PC-3 (cell line): ENCODE measurements at regions not wholly inside any gene's neighbourhood (a gene's known extent, or its start where the extent isn't known, plus 50 kb on each side); places are given as distances from the start of the nearest gene placed in this dataset.
"Not testable (repeated sequence)": the region's sequence is repeated elsewhere in the genome, so short reads cannot be mapped to it uniquely, and the experiment has no call there.

Experiments used
- ATAC-seq: fragments of 200-7000 bp; cut with Tn5 transposase; 2 replicates; pipeline ENCODE4 v1.9.1; 2020; ENCODE audit warnings: mild to moderate bottlenecking, moderate library complexity
- BruUV-seq: library from RNA; stranded (reverse); fragments of 400-500 nt; replicated peaks from 2 replicates; lab custom pipeline; 2021; lab: Mats Ljungman, UMichigan
- CTCF ChIA-PET: fragments of 300-600 bp; sonication (Branson Sonifier 250); formaldehyde crosslinking; loops from one replicate; lab custom pipeline; 2022; ENCODE audit warnings: antibody characterized with exemption; lab: Charles Lee
- POLR2A ChIA-PET: fragments of 300-600 bp; sonication (Branson Sonifier 250); formaldehyde crosslinking; loops from one replicate; lab custom pipeline; 2022; ENCODE audit warnings: antibody characterized with exemption; ENCODE audit not compliant: unreplicated experiment; lab: Charles Lee
- DNase-seq: peaks from one replicate; pipeline ENCODE4 v3.0.0-alpha.2; 2015
- H2AFZ ChIP-seq: fragments of 300-600 bp; sonication (generic); 2 replicates; pipeline ENCODE4 v1.6.0; 2016; ENCODE audit warnings: antibody characterized with exemption, low read length
- H3F3A ChIP-seq: fragments of 300-600 bp; sonication (generic); one replicate; pipeline ENCODE4 v1.6.0; 2017; ENCODE audit warnings: antibody characterized with exemption, low read length, control low read depth, mild to moderate bottlenecking; ENCODE audit not compliant: unreplicated experiment
- H3K27ac ChIP-seq: fragments of 300-600 bp; sonication (generic); 2 replicates; pipeline ENCODE4 v1.5.1; 2016; ENCODE audit warnings: mild to moderate bottlenecking, low read length
- H3K27me3 ChIP-seq: fragments of 300-600 bp; sonication (generic); 2 replicates; pipeline ENCODE4 v1.6.1; 2016; ENCODE audit warnings: low read length, mixed read lengths
- H3K36me3 ChIP-seq: fragments of 300-600 bp; sonication (generic); 2 replicates; pipeline ENCODE4 v1.6.1; 2016; ENCODE audit warnings: low read depth, mixed run types, low read length, mixed read lengths
- H3K4me1 ChIP-seq: fragments of 300-600 bp; sonication (generic); 2 replicates; pipeline ENCODE4 v1.5.1; 2016; ENCODE audit warnings: low read length; ENCODE audit not compliant: insufficient read depth
- H3K4me2 ChIP-seq: fragments of 300-600 bp; sonication (generic); 2 replicates; pipeline ENCODE4 v1.6.0; 2016; ENCODE audit warnings: low read length
- H3K4me3 ChIP-seq: fragments of 300-600 bp; sonication (generic); 2 replicates; pipeline ENCODE4 v1.5.1; 2016; ENCODE audit warnings: mild to moderate bottlenecking, low read length, mixed read lengths
- H3K79me2 ChIP-seq: fragments of 300-600 bp; sonication (generic); 2 replicates; pipeline ENCODE4 v1.6.1; 2017; ENCODE audit warnings: low read length, mixed read lengths
- H3K9ac ChIP-seq: fragments of 300-600 bp; sonication (generic); 2 replicates; pipeline ENCODE4 v1.6.0; 2016; ENCODE audit warnings: mild to moderate bottlenecking, low read length
- H3K9me2 ChIP-seq: fragments of 300-600 bp; sonication (generic); replicated peaks from 2 replicates; pipeline ENCODE4 v1.6.1; 2016; ENCODE audit warnings: mixed run types, low read length, mixed read lengths
- H3K9me3 ChIP-seq: fragments of 300-600 bp; sonication (generic); 2 replicates; pipeline ENCODE4 v1.6.1; 2016; ENCODE audit warnings: low read length, mixed read lengths
- H4K20me1 ChIP-seq: fragments of 300-600 bp; sonication (generic); 2 replicates; pipeline ENCODE4 v1.6.1; 2016; ENCODE audit warnings: low read length, mixed read lengths
- CTCF ChIP-seq: fragments of 300-600 bp; sonication (generic); conservative IDR thresholded peaks from 2 replicates; pipeline ENCODE4 v1.5.1; 2017; ENCODE audit warnings: antibody characterized with exemption, low read depth, mild to moderate bottlenecking, low read length
- EZH2 ChIP-seq: fragments of 300-600 bp; sonication (generic); IDR thresholded peaks from one replicate; pipeline ENCODE4 v1.6.1; 2017; ENCODE audit warnings: antibody characterized with exemption, mild to moderate bottlenecking, low read length; ENCODE audit not compliant: unreplicated experiment
- EZH2phosphoT487 ChIP-seq: fragments of 300-600 bp; sonication (generic); IDR thresholded peaks from 2 replicates; pipeline ENCODE4 v1.6.1; 2018; ENCODE audit warnings: mild to moderate bottlenecking, antibody characterized with exemption, low read length, borderline replicate concordance
- intact Hi-C: fragments of 100-400 bp; cut with micrococcal nuclease; formaldehyde crosslinking; loops from 2 replicates; pipeline ENCODE4 v1.9.0; 2023

DNA sequence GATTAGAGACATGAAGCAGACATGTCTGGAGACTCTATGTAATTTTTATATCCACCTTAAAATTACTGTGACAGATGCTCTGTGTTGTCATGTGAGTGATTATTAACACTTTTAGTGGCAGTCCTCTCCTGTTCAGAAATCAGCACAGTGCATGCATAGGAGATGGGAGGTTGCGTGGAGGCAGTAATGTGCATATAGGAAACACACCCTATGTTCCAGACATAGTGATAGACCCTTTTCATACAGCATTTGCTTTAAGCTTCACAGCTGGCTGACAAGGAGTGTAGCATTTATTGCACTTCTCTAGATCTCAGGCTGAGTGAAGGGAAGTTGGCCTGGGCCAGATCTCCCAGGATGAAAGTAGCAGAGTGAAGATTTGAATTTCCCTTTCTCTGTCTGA lies 102.3 kb upstream of the SYN3 start:
- Histone ChIP-seq H3K9me3 (no peaks in the 10 kb centered on the region), H3K27ac (no peak overlapping the region), H3K4me2 (no peak overlapping the region), H3K27me3 (no peaks in the 10 kb centered on the region), H3K9me2 (no peaks in the 10 kb centered on the region), H3K9ac (no peak overlapping the region), H3K36me3 (no peaks in the 10 kb centered on the region), H3K4me3 (no peak overlapping the region), H3K79me2 (no peaks in the 10 kb centered on the region), H3K4me1 (no peaks in the 10 kb centered on the region), H4K20me1 (no peaks in the 10 kb centered on the region), H2AFZ (no peak overlapping the region), H3F3A (no peaks in the 10 kb centered on the region)
- no TSS peak for BruUV-seq
- TF ChIP-seq EZH2 (no peak), CTCF (no peak), EZH2phosphoT487 (no peak)
- CTCF ChIA-PET: no interaction called here
- ATAC-seq: no peak
- intact Hi-C loops: no loop called here
- POLR2A ChIA-PET: no interaction called here
- no peak for DNase-seq

DNA sequence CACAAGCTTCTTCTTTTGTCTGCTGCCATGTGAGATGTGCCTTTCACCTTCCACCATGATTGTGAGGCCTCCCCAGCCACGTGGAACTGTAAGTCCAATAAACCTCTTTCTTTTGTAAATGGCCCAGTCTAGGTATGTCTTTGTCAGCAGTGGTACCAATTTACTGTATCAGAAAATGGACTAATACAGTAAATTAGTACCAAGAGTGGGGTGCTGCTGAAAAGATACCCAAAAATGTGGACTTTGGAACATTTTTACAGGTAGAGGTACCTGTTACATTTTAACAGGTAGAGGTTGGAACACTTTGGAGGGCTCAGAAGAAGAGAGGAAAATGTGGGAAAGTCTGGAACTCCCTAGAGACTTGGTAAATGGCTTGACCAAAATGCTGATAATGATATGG lies 96.8 kb upstream of the SYN3 start:
- H4K20me1 ChIP-seq, H3K4me2 ChIP-seq, ATAC-seq, H3K4me3 ChIP-seq, H3K9ac ChIP-seq, POLR2A ChIA-PET, H3K27me3 ChIP-seq, H3K27ac ChIP-seq, BruUV-seq, CTCF ChIA-PET, H3K4me1 ChIP-seq, DNase-seq, H2AFZ ChIP-seq, H3K9me3 ChIP-seq, H3K9me2 ChIP-seq, intact Hi-C loops, H3F3A ChIP-seq, H3K79me2 ChIP-seq, H3K36me3 ChIP-seq: not testable (repeated sequence)

DNA sequence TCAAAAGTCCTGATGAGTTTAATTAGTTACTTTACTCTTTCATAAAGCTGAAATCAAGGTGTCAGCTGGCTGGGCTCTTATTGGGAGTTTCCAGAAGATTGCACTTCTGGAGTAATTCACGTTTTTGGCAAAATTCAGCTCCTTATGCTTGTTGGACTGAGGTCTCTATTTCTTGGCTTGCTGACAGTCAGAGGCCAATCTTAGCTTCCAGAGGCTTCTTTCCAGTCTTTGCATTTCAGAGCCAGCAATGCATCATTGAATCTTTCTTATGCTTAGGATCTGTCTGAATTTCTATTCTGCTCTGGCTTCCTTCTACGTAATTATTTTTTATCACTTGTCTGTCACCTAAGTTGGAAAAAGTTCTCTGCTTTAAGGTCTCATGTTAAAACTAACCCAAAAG lies 91.4 kb upstream of the SYN3 start:
- Histone ChIP-seq H3K27ac (no peak overlapping the region), H3K79me2 (no peaks in the 10 kb centered on the region), H3K27me3 (no peaks in the 10 kb centered on the region), H3K9me3 (no peaks in the 10 kb centered on the region), H3K4me1 (no peaks in the 10 kb centered on the region), H3K4me3 (no peak overlapping the region), H3K36me3 (no peaks in the 10 kb centered on the region), H4K20me1 (no peaks in the 10 kb centered on the region), H3K9me2 (no peaks in the 10 kb centered on the region), H3K9ac (no peak overlapping the region), H3F3A (no peaks in the 10 kb centered on the region), H2AFZ (no peak overlapping the region), H3K4me2 (no peak overlapping the region)
- TF ChIP-seq EZH2phosphoT487: no peak
- no peak for TF ChIP-seq EZH2
- TF ChIP-seq CTCF: no peak
- no peak for DNase-seq
- ATAC-seq: no peak
- ChIA-PET CTCF (no interaction called here), POLR2A (no interaction called here)
- intact Hi-C loops: no loop called here
- BruUV-seq: no TSS peak
